ENCODE measurements at regions not wholly inside any gene's neighbourhood (a gene's known extent, or its start where the extent isn't known, plus 50 kb on each side); places are given as distances from the start of the nearest gene placed in this dataset.
A peak's percentile ranks its signal among the peaks of the same experiment; 100 is the strongest.
"Not testable (repeated sequence)": the region's sequence is repeated elsewhere in the genome, so short reads cannot be mapped to it uniquely, and the experiment has no call there.

GRCh38 chr15:30195355-30196008 lies 60.6 kb downstream of the GOLGA8T start:
- peak; percentile 1 for DNase-seq

GRCh38 chr15:30196009-30196375 lies 61.1 kb downstream of the GOLGA8T start:
- DNase-seq = peak; percentile 42

- not testable (repeated sequence) for DNase-seq
These were observed 61.9 kb downstream of the GOLGA8T start for GRCh38 chr15:30196769-30197168.

- not testable (repeated sequence) for DNase-seq
These were observed 66.7 kb downstream of the GOLGA8T start for GRCh38 chr15:30201517-30201916.

GRCh38 chr15:30213733-30214132 lies 78.9 kb downstream of the GOLGA8T start:
- not testable (repeated sequence) for DNase-seq

GRCh38 chr15:30221803-30222202 lies 87.0 kb downstream of the GOLGA8T start:
- not testable (repeated sequence) for DNase-seq

GRCh38 chr15:30222798-30223591 lies 88.1 kb downstream of the GOLGA8T start:
- not testable (repeated sequence) for DNase-seq

- DNase-seq = not testable (repeated sequence)
These were observed 90.5 kb downstream of the GOLGA8T start for GRCh38 chr15:30225233-30225891.

GRCh38 chr15:30261432-30262141 lies 126.7 kb downstream of the GOLGA8T start:
- not testable (repeated sequence) for DNase-seq

GRCh38 chr15:30262142-30262460 lies 127.2 kb downstream of the GOLGA8T start:
- DNase-seq = not testable (repeated sequence)

GRCh38 chr15:30264000-30264399 lies 129.1 kb downstream of the GOLGA8T start:
- not testable (repeated sequence) for DNase-seq

GRCh38 chr15:30295150-30295844 lies 98.0 kb downstream of the CHRFAM7A start:
- not testable (repeated sequence) for DNase-seq

- DNase-seq = not testable (repeated sequence)
These were observed 89.4 kb downstream of the CHRFAM7A start for GRCh38 chr15:30303968-30304367.
